OCI-M1 (cell line): ENCODE measurements at regions not wholly inside any gene's neighbourhood (a gene's known extent, or its start where the extent isn't known, plus 50 kb on each side); places are given as distances from the start of the nearest gene placed in this dataset.

Source experiments
- DNase-seq: peaks from one replicate; lab custom pipeline; 2025; lab: John Stamatoyannopoulos, UW

DNA sequence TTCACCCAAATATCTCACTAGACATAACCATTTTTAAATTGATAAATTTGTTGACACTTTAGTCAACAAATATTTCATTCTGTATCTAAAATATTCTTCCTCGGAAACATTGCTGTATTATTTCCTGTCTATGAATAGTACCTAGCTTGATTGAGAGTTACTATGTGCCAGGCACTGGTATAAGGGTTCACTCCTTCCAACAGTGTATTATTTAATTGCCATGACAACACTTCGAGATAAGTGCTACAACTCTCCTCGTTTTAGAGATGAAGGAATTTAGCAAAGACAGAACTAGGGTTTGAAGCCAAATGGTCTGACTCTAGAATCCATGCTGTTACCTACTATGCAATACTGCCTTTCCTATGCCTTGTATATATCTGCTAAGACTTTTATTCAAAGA is 287.2 kb downstream of the YTHDC2 start:
- DNase-seq = no peak

DNA sequence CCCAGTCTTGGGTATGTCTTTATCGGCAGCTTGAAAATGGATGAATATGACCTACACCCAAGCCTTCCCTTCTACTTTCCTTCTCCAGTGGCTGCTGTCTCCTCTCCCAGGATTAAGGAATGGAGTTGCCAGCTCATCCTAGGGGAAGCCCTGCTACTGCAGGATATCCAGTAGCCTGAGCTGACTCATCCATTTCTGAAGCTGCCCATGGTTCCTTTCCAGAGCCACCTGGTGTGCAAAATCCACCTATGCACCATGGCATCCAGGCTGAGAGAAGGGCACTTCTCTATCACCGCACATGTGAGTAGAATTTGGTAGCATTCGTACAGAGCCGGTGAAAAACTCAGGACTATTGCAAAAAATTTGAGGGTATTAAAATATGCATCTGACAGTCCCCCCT is 290.8 kb downstream of the YTHDC2 start:
- no peak for DNase-seq

- DNase-seq = no peak
Observed at GRCh38 chr5:113804943-113805342, 291.4 kb downstream of the YTHDC2 start.

- DNase-seq = peak; percentile 46
Observed at GRCh38 chr5:113806250-113806649, 292.8 kb downstream of the YTHDC2 start.

DNA sequence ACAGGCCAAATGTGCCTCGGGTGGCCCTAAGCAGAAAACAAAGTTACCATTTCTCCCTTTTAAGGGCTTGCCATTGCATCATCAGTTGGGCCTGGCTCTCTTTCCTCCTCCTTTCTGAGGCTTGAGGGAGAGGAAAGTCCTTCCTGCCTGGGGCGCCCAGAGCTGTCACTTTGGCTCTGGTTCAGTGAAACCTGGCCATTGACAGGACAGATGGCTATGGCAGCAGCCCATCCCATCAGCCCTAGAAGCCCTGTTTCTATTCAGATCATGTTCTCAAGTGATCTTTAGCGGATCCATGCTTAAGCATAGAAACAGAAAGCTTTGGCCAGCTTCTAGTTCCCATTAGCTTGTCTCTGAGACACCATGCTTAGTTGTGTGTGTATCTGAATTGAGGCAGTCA is 293.4 kb downstream of the YTHDC2 start:
- DNase-seq = peak; percentile 0

DNA sequence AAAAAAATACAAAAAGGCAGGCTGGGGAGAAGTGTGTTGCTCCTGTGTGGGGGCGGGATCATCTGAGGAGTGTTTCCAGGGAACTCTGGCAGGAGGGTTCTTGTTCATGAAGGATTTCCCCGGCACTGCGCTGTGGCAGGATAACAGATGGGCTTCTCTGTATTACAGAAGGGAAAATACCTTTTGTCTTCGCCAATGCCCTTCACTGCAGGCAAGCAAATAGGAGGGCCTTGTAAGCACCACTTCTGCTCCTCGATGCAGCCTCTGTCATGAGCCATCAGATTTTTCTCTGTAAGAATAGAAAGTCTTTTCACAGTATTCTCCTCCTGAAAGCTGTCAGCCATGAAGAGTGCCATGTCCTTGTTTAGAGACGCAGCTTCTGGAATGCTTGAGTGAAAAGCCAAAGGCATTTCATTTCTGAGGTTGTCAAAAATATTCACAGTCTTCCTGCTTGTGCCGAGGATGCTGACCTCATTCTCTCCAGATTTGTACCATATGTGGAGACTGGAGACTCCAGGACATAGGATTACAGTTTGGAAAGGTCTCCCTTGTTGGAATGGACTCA is 294.0 kb downstream of the YTHDC2 start:
- no peak for DNase-seq

- DNase-seq = no peak
Observed at GRCh38 chr5:113808956-113809355, 295.5 kb downstream of the YTHDC2 start.

GRCh38 chr5:113809626-113810025 is 296.1 kb downstream of the YTHDC2 start:
- no peak for DNase-seq

- DNase-seq = no peak
Observed at GRCh38 chr5:113813466-113813865, 300.0 kb downstream of the YTHDC2 start.

DNA sequence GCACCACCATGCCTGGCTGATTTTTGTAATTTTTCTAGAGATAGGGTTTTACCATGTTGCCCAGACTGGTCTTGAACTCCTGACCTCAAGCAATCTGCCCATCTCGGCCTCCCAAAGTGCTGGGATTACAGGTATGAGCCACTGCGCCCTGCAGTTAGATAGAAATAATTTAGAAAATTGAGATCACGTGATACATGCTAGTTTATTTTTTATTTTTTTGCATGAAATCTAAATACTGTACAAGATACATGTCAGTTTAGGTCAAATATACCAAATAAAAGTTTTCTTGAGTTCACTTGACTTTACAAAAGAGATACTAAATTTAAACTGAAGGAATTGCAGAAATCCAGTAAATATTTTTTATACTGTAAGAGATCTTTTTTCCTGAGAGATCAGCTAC is 304.2 kb downstream of the YTHDC2 start:
- no peak for DNase-seq

DNA sequence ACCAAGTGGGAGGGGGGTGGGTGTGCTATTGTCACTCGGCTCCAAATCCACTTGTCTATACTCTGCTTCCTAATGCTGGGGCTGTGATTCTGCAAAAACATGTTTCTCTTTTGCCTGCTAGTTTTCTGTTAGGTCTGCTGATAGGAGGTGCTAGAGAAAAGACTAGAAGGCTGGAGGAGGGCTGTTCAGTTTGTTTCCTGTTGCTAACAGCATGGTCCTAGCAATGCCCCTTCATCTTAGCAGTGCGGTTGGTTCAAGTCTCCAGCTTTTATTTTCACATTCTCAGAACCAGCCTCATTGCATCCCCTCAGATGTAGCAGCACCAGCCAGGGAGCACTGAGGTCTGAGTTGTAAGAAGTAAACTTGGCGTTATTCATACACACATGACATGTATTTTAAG is 310.2 kb downstream of the YTHDC2 start:
- no peak for DNase-seq

GRCh38 chr5:113824307-113824706 is 310.8 kb downstream of the YTHDC2 start:
- no peak for DNase-seq

- DNase-seq = no peak
Observed at GRCh38 chr5:113825176-113825575, 311.7 kb downstream of the YTHDC2 start.

- DNase-seq = no peak
Observed at GRCh38 chr5:113846941-113847340, 333.4 kb downstream of the YTHDC2 start.

- no peak for DNase-seq
Observed at GRCh38 chr5:113864437-113864836, 350.9 kb downstream of the YTHDC2 start.

- no peak for DNase-seq
Observed at GRCh38 chr5:113866763-113867162, 353.3 kb downstream of the YTHDC2 start.

GRCh38 chr5:113869611-113870010 is 356.1 kb downstream of the YTHDC2 start:
- DNase-seq = no peak

GRCh38 chr5:113871972-113872371 is 358.5 kb downstream of the YTHDC2 start:
- DNase-seq = no peak

- no peak for DNase-seq
Observed at GRCh38 chr5:113875096-113875495, 361.6 kb downstream of the YTHDC2 start.

DNA sequence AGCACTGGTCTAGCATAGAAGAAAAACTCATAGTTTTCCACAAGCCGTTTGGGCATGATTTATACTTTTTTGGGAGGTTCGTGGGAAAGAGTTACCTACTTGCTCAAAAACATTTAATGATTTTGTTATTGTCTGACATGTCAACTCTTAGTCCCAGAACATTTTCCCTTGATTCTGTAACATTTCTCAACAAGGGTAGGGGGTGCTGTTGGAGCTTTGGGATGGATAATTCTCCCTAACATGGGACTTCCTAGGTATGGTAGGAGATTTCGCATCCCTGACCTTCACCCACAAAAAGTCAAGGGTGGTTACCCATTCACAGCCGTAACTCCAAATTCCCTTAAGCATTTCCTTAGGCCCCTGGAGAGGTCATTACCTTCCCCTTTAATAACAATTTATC is 378.0 kb downstream of the YTHDC2 start:
- no peak for DNase-seq

DNA sequence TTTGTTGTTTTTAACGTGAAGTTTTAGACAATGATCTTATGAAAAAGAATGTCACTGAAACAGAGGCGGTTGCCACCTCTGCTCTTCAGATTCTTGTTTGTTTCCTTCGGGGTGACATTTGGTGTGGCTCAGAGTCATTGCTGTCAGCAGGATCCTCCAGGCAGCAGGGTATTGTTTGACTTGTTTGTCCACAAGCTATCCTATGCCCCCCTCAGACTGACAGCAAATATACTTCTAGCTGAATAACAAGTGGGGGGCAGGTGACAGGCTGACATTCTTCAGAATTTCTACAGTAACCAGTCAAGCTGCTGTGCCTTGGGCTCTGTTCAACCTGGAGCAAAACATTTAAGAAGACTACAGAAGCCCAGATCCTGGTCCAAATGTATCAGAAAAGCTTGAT is 383.3 kb downstream of the YTHDC2 start:
- DNase-seq = no peak

GRCh38 chr5:113897748-113898147 is 384.3 kb downstream of the YTHDC2 start:
- no peak for DNase-seq

DNA sequence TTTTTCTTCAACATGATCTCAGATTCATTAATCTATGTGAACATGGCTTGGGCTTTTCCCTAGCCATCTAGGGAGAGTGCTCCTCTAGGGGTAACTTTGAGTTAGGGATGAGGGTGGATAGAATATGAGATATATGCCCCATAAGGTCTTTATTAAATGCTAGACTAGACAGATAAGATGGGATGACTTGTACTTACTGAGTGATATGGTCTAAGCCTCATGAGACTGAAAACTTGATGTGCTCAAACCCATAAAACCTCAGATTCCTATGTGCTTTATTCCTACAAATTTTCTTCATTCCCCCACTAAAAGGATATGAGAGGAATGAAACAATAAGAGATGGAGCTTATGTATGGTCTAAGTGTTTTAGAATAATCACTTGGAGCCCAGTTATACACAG is 386.6 kb downstream of the YTHDC2 start:
- no peak for DNase-seq

DNA sequence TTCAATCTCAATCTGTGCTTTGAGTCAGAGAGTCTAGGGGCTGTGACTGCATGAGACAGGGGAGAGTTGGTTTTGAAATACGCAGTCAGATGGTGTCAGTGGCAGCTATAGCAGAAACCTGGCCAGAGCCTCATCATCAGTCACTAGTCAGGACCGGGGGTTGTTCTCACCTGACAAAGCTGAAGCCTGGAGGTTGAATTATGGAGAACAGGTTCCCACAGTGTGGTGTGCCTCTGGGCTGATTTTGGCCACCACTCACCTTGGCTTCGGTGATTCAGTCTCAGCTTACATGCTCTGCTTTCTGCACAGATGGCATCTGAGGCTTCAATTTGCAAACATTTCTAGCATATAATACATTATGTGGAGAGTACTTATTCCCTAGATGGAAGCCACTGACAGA is 387.3 kb downstream of the YTHDC2 start:
- DNase-seq = no peak

DNA sequence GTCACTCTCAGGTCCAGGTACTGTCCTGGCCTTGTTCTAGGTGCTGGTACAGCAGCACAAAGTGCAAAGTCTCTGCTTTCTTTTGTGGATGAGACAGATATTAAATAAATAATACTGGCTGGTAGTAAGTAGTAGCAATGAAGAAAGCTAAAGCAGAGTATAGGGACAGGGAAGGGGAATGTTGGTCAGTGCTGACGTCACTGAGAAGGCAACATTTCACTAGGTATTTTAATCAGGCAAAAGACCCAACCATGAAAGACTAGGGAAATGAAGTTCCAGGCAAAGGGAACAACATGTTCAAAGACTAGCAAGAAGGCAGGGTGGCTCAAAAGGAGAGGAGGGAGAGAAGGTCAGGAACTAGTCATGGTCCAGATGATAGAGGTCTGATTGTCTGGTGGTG is 388.2 kb downstream of the YTHDC2 start:
- DNase-seq = no peak
